COR-L47 (cell line): ENCODE measurements at regions not wholly inside any gene's neighbourhood (a gene's known extent, or its start where the extent isn't known, plus 50 kb on each side); places are given as distances from the start of the nearest gene placed in this dataset.
A peak's percentile ranks its signal among the peaks of the same experiment; 100 is the strongest.
"Not testable (repeated sequence)": the region's sequence is repeated elsewhere in the genome, so short reads cannot be mapped to it uniquely, and the experiment has no call there.

Source experiments
- DNase-seq: peaks from one replicate; lab custom pipeline; 2025; lab: John Stamatoyannopoulos, UW

DNA sequence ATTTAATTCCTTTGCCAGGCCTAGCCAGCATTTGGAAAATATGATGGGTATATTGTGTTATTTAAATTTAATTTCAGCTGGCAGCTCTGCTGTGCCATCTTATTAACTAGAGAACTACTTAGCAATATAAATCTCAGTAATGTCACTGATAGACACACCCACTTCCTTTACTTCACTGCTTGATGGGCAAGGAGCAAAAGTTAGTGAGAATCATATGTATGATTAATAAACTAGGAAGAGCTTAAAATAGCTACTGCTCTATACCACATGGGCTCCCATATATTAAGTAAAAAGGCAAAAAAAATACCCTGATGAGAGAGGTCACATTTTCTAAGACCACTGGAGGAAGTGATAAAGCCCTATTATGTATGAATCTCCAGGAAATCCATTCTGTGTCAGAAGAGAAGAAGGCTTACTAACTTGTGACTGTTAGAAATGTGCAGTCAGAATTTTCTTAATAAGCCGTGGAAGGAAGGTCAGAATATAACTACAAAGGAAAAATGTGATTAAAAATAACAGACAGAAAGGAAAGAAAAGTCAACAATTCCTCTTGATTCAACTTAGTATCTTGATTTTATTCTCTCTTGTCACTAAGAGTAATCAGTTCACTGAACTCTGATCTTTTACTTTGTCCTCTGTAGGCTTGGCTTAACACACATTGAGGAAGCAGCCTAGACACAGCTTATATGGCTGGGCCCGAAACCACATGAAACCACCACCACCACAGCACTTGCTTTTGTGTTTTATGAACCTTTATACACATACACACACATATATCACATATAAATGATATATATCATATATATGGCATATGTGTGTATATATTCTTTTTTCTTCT lies 1233.9 kb upstream of the ALCAM start:
- DNase-seq: no peak

DNA sequence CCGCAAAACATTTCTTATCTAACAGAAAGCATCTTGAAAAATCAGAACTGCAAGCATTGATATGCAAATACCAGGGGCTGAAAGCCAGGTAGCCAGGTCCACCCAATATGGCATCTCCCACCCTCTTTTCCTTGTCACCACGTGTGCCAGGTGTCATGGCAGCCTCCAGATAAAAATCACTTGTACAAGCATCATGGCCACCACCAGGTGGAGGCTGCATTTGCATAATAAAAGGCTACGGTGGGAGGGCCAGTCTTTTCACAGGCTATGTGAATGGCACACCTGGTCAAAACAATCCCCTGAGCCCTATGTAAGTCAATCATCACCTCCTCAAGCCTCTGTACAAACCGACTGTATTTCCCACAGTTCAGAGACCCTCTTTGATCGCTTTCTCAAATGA lies 1233.1 kb upstream of the ALCAM start:
- no peak for DNase-seq

DNA sequence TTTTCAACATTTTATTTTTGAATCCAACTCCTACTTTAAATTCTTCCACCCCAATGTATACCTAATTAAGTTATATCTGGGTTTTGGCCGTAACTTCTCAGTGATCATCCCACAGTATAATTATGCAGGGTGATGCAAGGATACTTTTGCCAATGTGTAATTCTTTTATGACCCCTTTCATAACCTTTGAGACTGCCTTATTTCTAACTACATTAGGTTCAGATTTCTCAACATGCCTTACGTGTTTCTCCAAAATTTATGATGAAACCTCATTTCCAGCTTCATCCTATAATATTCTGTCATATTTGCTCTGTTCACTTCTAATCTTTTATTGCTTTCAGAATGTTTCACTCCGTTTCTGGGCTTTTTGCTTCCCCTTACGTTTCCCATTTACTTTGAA lies 1229.6 kb upstream of the ALCAM start:
- no peak for DNase-seq

DNA sequence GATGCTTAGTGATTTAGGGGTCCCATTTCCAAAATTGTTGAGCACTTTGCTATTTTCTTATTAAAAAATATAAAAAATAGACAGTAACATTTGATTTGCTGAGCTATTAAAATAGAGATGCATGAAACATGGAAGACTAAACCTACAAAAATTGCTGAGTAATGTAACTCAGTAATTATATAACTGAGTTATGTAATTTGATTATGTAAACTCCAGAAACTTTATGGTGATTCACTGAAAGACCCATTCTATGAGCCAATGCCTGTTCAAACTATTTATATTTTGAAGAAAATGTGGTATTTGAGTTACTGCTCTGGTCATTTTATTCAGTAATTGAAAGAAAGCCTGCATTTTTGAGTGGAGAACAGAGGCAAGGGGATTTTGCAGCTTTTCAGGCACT lies 1221.5 kb upstream of the ALCAM start:
- no peak for DNase-seq

DNA sequence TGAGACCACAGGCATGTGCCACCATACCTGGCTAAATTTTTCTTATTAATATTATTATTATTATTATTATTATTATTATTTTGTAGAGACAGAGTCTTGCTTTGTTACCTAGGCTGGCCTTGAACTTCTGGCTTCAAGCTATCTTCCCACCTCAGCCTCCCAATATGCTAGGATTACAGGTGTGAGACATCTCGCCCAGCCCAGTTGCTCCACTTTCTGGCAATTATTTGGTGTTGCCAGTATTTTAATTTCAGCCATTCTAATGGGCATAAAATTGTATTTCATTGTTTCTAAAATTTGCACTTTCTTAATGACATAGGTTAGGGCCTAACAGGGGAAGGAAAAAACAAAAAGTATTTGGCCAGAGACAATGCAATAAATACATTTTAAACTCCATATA lies 1217.6 kb upstream of the ALCAM start:
- DNase-seq: no peak

DNA sequence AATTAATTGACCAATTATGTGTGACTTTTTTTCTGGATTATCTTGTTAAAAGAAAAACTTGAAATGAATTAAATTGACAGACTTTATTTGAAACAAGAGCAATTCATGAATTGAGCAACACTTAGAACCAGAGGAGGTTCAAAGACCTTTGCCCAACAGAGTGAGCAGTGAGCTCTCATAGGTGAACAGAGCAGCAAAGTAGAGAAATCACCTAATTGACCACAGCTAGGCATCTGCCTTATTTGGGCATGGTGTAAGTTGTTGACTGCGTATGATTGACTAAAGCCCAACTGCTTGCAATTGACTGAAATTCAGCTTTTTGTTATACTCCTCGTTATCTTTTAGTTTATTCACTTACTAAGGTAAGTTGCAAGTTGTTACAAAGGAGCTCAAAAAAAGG lies 1216.0 kb upstream of the ALCAM start:
- DNase-seq: no peak

DNA sequence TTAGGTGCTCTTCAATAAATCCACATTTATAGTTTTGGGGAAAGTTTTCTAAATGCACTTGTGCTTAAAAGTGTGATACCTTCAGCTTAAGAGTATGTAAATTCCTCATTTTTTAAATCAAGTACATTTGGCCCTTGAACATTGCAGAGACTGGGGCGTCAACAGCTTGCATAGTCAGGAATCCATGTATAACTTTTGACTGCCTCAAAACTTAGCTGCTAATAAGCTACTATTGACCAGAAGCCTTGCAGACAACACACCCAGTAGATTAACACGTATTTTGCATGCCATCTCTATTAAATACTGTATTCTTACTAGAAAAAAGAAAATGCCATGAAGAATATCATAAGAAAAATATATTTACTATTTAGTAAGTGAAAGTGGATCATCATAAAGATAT lies 1211.8 kb upstream of the ALCAM start:
- DNase-seq: no peak

DNA sequence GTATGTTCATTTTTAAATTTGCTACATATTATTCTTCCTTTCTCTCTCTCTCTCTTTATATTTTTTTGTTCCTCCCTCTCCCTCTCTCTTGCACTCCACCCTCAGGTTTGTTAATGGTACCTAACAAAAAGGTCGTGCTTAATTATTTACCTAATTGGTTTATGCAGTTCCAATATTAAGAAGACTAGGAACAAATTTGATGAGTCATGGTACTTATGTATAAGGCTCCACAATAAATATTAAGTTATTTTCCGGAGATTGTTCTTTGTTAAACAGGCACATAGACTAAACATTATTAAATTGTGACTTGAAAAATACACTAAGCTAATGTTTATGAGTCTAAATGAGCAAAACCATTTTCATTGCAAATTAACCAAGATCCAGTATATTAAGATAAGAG lies 1200.8 kb upstream of the ALCAM start:
- no peak for DNase-seq

DNA sequence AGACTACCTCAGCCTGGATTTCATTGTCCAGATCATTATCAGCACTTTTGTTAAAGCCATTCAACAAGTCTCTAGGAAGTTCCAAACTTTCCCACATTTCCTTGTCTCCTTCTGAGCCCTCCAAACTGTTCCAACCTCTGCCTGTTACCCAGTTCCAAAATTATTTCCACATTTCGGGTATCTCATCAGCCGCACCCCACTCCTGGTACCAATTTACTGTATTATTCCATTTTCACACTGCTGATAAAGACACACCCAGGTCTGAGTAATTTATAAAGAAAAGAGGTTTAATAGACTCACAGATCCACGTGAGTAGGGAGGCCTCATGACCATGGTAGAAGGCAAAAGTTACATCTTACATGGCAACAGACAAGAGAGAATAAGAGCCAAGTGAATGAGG lies 1198.3 kb upstream of the ALCAM start:
- no peak for DNase-seq

DNA sequence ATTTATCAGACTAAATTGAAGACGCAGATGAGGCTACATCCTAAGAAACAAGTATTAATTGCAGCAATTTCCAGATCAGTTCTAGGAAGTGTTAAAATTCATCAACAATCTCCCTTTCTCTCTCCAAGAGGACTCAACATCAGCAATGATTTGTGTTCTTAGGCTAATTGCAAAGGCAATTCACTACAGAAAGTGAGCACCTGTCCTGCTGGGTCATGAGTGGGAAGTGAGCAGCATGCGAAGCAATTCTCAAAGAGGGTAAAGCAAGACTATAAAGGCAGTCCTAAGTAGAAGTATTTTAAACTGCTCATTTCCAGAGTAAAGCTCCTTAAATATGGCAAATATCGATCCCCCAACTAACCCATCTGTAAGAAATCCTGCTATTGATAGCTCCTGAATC lies 1191.0 kb upstream of the ALCAM start:
- no peak for DNase-seq

DNA sequence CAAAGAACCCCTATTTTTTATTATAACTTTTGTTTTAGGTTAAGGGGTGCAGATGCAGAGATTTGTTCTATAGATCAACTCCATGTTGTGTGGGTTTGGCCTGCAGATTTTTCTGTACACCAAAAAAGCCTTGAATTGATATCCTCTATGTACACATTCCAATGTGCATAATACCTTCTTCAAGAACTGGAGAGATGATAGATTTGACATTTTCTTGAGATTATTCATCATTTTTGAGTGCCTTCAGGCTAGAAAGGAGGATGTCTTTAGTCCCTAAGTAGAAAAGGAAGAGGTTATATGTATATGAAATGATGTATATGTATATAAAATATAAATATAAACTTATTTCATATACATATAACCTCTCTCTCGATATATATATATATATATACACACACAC lies 1190.0 kb upstream of the ALCAM start:
- DNase-seq: no peak

DNA sequence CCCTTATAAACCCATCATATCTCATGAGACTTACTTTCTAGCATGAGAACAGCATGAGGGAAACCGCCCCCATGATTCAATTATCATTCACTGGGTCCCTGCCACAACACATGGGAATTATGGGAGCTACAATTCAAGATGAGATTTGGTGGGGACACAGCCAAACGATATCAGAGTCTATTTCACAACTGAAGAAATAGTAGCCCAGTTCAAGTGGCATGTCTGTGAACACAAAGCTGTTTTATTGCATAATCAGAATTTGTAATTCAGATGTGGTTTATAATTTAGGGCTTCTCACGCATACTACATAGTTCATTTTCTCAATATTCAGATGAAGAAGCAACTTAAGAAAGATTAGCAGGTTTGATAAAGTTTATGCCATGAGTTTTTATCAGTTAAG lies 1188.0 kb upstream of the ALCAM start:
- DNase-seq: no peak

DNA sequence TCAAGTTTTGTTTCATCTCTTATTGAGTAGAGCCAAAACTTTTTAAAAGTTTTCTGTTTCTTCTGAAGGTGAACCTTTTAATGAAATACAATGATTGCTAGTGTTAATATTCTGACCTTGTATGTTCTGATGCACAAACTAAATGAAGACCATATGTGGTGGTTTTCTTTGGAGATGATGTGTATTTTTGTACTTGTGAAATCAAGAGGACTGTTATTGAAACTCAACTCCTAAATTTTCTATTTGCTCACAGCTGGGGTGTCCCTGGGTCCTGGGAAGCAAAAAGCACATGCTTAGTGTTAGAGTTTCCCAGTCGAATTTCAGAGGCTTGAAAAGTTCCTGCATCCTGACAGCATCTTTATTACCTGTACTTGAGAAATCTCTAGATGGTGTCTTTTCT lies 1185.8 kb upstream of the ALCAM start:
- no peak for DNase-seq

DNA sequence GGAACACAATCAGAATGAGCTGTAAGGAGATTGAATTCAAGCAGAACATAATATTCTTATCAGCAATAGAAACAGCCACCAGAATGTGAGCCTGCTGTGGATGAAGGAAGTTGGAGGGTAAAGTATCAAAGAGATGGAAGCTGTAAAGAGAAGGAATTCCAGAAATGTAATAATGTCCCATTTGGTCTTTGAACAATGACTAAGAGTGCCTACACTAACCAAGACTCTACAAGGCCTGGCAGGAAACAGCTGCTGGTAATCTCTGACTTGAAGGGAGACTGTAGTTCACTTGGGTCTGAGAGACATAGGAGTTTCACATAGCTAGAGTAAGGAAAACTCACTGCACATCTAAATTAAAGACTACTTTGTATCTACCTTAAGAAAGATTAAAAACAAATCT lies 1176.0 kb upstream of the ALCAM start:
- no peak for DNase-seq

DNA sequence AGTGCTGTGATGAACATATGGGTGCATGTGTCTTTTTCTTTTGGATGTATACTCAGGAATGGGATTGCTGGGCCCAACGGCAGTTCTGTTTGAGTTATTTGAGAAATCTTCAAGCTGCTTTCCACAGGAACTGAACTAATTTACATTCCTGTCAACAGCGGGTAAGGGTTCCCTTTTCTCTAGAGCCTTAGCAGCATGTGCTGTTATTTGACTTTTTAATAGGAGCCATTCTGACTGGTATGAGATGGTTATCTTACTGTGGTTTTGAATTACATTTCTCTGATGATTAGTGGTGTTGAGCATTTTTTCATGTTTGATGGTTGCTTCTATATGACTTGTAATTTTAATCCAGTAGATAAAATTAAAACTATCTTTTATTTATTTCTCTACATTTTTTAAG lies 1168.6 kb upstream of the ALCAM start:
- no peak for DNase-seq

DNA sequence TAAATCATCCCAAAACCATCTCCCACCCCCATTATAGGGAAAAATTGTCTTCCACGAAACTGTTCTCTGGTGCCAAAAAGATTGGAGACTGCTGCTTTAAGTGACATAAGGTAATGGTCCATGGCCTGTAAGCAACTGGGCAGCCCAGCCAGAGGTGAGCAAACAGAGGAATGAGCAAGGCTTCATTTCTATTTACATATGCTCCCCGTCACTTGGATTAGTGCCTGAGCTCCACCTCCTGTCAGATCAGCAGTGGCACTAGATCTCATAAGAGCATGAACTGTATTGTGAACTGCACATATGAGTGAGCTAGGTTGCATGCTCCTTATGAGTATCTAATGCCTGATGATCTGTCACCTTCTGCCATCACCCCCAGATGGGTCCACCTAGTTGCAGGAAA lies 1159.8 kb upstream of the ALCAM start:
- DNase-seq: peak; percentile 58

DNA sequence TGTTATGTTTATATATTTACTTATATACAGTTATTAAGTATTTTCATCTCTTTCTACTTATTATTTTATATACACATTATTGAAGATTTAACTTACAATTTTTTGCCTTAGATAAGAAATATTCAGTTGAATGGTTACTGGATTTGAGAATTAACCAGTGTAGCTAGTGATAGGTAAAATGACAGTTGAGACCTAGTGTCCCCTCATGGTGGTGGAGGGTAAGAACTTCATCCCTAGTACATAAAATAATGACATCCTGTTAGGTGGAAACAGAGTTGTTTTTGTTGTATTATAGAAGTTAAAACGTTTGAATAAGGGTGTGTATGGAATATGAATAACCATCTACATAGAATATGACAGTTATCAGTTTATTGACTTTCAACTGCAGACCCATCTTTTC lies 1152.4 kb upstream of the ALCAM start:
- no peak for DNase-seq

DNA sequence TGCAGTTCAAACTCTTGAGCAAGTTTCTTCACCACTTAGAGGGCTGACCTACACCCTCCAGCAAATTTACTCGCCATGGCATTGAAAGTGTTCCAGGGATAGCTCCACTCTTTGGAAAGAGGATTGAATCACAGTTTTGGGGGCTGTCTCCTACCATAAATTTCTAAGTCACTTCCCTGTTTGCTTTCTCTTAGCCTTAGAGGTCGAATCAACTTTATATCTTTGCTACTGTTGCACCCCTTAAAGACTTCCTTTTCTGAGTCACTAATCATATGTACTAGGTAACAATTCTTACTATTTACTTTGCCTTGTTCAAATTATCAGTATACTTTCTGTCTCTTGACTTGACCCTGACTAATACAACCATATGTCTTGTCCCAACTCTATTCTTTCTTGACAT lies 1151.8 kb upstream of the ALCAM start:
- DNase-seq: no peak

DNA sequence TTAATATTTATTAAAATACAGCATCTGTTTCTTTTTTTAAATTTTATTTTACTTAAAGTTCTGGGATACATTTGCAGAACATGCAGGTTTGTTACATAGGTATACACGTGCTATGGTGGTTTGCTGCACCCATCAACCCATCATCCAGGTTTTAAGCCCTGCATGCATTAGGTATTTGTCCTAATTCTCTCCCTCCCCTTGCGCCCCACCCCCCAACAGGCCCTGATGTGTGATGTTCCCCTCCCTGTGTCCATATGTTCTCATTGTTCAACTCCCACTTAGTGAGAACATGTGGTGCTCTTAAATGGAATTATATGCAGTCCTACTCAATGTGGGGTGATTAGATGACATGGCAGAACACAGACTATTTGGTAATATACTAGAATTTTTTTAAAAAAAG lies 1147.7 kb upstream of the ALCAM start:
- DNase-seq: not testable (repeated sequence)

DNA sequence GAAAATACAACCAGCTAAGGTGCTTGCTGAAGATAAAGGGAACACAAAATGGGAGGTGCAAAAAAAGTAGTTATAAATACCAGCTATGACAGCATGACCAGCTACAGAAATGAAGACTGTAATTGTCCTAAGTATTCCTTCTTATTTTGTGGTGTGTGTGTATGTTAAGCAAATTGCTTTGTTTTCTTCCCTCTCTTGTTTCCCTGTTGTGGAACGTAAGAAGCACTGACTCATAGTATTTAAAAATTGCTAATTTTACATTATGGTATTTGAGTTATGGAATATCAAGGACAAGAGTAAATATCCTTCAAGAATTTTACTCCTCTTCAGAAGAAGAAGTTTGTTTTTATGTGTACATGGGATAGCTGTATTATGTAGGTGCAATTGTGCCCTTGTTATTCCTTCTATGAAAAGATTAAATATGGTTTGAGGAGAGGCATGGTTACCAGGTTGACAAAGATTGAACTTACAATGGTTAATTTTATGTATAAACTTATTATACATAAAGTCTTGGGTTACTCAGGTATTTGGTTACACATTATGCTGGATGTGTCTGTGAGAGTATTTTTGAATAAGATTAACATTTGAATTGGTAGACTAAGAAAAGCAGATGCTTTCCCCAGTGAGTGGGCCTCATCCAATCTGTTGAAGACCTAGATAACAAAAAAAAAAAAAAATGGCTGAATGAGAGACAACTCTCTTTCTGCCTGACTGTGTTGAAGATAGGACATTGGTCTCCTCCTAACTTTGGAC lies 1132.1 kb upstream of the ALCAM start:
- DNase-seq: no peak

DNA sequence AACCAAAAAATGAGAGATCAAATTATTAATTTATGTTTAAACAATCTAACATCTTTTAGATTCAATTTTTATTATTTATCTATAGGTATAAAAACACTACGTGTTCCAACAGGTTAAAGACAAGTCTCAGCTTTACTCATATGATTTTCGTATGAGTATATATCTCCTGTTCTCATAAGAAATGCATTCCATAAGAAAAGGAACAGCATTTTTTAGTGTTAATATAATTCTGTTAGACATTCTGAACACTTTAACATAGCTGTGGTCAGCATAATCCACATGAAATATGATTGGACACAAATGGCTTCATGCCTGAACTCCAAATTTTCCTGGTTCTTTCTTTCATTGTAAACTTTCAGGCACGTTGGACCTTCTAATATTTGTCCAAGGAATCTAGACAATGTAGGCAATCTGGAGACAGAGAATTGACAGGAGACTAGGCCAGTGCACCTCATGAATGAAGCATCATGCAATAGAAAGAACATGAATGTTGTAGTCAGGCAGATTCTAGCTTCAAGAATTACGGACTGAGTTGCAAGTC lies 1122.0 kb upstream of the ALCAM start:
- no peak for DNase-seq

DNA sequence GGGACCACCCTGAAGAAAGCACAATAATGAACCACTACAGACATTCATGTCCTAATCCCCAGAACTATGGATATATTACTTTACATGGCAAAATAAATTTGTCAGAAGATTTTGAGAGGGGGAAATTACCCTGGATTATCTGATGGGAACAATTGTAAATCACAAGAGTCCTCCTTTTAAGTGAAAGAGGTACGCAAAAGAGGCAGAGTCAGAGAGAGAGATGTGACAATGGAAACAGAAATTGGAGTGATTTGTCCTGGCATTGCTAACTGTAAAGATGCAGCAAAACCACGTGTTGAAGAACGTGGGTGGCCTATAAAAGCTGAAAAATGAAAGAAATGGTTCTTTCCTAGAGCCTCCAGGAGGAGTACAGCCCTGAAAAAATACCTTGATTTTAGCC lies 1121.4 kb upstream of the ALCAM start:
- DNase-seq: no peak

DNA sequence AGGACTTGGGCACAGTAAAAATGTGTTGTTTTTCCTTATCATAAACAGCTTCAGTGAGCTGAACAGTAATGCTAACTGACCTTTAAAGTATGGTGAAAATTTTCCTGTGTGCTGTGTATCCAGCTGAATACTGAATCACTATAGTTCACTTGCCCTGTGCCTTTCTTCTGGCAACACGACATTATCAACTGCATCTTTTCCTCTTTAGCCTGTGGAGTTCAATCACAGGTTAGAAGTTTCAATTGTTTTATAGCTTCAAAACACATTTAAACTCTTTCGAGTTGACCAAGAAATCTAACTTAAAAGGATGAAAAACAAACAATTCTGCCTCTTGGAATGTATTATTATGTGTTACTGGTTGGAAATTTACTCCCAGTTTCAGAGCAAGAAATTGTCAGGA lies 1120.7 kb upstream of the ALCAM start:
- no peak for DNase-seq
